ENCODE measurements at regions not wholly inside any gene's neighbourhood (a gene's known extent, or its start where the extent isn't known, plus 50 kb on each side); places are given as distances from the start of the nearest gene placed in this dataset.

- H3K36me3 ChIP-seq, result no peaks in the 10 kb centered on the region
- no peaks in the 10 kb centered on the region for H3K27me3 ChIP-seq
- no peaks in the 10 kb centered on the region for H3K4me1 ChIP-seq
- TF ChIP-seq POLR2AphosphoS5 (IDR thresholded peaks at IDR 0.05), result no peak
- TF ChIP-seq, protein P1, sequence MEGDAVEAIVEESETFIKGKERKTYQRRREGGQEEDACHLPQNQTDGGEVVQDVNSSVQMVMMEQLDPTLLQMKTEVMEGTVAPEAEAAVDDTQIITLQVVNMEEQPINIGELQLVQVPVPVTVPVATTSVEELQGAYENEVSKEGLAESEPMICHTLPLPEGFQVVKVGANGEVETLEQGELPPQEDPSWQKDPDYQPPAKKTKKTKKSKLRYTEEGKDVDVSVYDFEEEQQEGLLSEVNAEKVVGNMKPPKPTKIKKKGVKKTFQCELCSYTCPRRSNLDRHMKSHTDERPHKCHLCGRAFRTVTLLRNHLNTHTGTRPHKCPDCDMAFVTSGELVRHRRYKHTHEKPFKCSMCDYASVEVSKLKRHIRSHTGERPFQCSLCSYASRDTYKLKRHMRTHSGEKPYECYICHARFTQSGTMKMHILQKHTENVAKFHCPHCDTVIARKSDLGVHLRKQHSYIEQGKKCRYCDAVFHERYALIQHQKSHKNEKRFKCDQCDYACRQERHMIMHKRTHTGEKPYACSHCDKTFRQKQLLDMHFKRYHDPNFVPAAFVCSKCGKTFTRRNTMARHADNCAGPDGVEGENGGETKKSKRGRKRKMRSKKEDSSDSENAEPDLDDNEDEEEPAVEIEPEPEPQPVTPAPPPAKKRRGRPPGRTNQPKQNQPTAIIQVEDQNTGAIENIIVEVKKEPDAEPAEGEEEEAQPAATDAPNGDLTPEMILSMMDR (IDR thresholded peaks at IDR 0.05), result no peak
- TF ChIP-seq EP300 (IDR thresholded peaks at IDR 0.05), result no peak
- TF ChIP-seq POLR2A (IDR thresholded peaks at IDR 0.05), result no peak
- no peaks in the 10 kb centered on the region for H3K9me3 ChIP-seq
- no peak overlapping the region for H3K4me3 ChIP-seq
- no peak for DNase-seq (ENCODE audit: low spot score in 2 of 2)
- H3K27ac ChIP-seq, result no peak overlapping the region
Measured at GRCh38 chr4:116397291-116397690, 688.1 kb downstream of the TRAM1L1 start.

- H3K4me1 ChIP-seq, result no peaks in the 10 kb centered on the region
- H3K27ac ChIP-seq, result no peak overlapping the region
- no peaks in the 10 kb centered on the region for H3K36me3 ChIP-seq
- H3K4me3 ChIP-seq, result no peak overlapping the region
- H3K9me3 ChIP-seq, result no peaks in the 10 kb centered on the region
- 90% methylated on average over 3 of the region's 3 CpGs for WGBS
- TF ChIP-seq EP300 (IDR thresholded peaks at IDR 0.05) (no peak), POLR2AphosphoS5 (IDR thresholded peaks at IDR 0.05) (no peak), POLR2A (IDR thresholded peaks at IDR 0.05) (no peak)
- TF ChIP-seq, protein P1 (IDR thresholded peaks at IDR 0.05), result no peak
- DNase-seq (ENCODE audit: low spot score in 2 of 2), result no peak
- no peaks in the 10 kb centered on the region for H3K27me3 ChIP-seq
Measured at GRCh38 chr4:116395408-116395807, 690.0 kb downstream of the TRAM1L1 start.

DNA sequence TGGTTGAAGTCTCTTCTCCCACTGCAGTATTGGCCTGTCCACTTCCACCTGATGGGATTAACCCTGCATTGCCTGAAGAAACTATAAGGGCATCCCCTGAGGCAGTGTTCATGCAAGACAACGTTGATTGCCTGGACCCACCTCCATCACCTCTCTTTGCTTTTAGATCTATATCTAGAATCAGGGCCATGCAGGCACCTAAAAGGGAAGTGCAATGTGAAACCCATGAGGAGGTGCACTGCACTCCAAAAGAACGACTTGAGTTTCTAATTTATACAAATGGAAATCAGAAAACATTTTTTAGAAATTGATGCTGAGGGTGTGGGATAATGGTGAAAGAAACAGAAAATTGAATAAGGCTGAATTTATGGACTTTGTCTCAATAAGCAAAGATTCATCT lies 694.4 kb downstream of the TRAM1L1 start:
- WGBS, result 59% methylated on average over 2 of the region's 2 CpGs
- Histone ChIP-seq H3K36me3 (no peaks in the 10 kb centered on the region), H3K4me1 (no peaks in the 10 kb centered on the region), H3K27ac (no peak overlapping the region), H3K9me3 (no peaks in the 10 kb centered on the region), H3K4me3 (no peak overlapping the region), H3K27me3 (no peaks in the 10 kb centered on the region)
- DNase-seq (ENCODE audit: low spot score in 2 of 2), result no peak
- no peak for TF ChIP-seq EP300 (IDR thresholded peaks at IDR 0.05)
- TF ChIP-seq POLR2A (IDR thresholded peaks at IDR 0.05), result no peak
- no peak for TF ChIP-seq POLR2AphosphoS5 (IDR thresholded peaks at IDR 0.05)
- TF ChIP-seq, protein P1 (IDR thresholded peaks at IDR 0.05), result no peak

DNA sequence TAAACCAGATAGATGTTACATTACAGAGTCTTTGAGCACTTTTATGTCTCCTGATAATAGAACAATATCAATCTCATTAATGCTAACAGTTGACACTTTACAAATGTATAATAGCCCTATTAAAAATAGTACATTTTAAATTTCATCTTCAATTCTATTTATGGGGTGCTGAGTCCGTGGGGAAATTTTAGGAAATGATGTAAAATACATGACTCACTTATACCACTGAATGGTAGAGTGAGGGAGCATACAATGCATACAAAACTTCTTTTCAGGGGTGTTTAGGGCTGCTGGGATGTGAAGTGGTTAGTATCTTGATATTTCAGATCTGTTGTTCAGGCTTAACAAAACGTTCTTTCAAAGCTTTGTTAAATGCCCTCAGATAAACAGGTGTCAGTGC lies 696.2 kb downstream of the TRAM1L1 start:
- Histone ChIP-seq H3K9me3 (no peaks in the 10 kb centered on the region), H3K4me3 (no peak overlapping the region), H3K27ac (no peak overlapping the region), H3K27me3 (no peaks in the 10 kb centered on the region), H3K4me1 (no peaks in the 10 kb centered on the region), H3K36me3 (no peaks in the 10 kb centered on the region)
- 41% methylated on average over 2 of the region's 2 CpGs for WGBS
- DNase-seq (ENCODE audit: low spot score in 2 of 2), result no peak
- TF ChIP-seq EP300 (IDR thresholded peaks at IDR 0.05), result no peak
- TF ChIP-seq POLR2A (IDR thresholded peaks at IDR 0.05), result no peak
- no peak for TF ChIP-seq POLR2AphosphoS5 (IDR thresholded peaks at IDR 0.05)
- TF ChIP-seq, protein P1 (IDR thresholded peaks at IDR 0.05), result no peak

DNA sequence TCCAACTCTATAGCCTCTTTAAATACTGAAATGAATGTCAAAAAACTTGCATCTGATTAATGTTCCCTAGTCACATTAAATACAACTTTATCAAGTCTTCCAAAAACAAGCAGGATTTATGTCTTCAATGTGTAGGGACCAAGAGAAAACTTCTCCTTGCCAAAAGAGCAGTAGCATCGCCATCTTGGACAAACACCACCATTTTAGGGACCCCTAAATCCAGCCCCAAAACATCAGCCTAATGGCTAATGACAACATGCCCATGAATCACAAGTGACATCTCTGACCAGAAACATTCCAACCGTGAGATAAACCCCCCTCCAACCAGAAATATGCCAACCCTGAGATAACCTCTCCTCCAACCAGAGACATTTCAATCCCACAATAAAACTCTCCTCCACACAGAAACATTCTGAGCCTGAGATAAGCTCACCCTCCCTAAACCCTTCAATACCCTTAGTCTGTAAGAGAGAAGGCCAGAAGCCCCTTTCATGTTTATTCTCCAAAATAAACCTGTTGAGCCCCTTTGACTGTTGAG lies 697.4 kb downstream of the TRAM1L1 start:
- H3K36me3 ChIP-seq, result no peaks in the 10 kb centered on the region
- no peaks in the 10 kb centered on the region for H3K27me3 ChIP-seq
- no peak overlapping the region for H3K4me3 ChIP-seq
- H3K9me3 ChIP-seq, result no peaks in the 10 kb centered on the region
- no peak overlapping the region for H3K27ac ChIP-seq
- no peak for DNase-seq (ENCODE audit: low spot score in 2 of 2)
- 54% methylated on average over 2 of the region's 2 CpGs for WGBS
- H3K4me1 ChIP-seq, result no peaks in the 10 kb centered on the region
- TF ChIP-seq POLR2A (IDR thresholded peaks at IDR 0.05), result no peak
- TF ChIP-seq EP300 (IDR thresholded peaks at IDR 0.05), result no peak
- TF ChIP-seq, protein P1 (IDR thresholded peaks at IDR 0.05), result no peak
- no peak for TF ChIP-seq POLR2AphosphoS5 (IDR thresholded peaks at IDR 0.05)

Data from suprapubic skin (tissue), 4 donors.